ENCODE measurements at regions not wholly inside any gene's neighbourhood (a gene's known extent, or its start where the extent isn't known, plus 50 kb on each side); places are given as distances from the start of the nearest gene placed in this dataset.

GRCh38 chr9:7405924-7406604, 393.5 kb downstream of the DMAC1 start:
- Histone ChIP-seq H3K27me3 (no peaks in the 10 kb centered on the region), H3K27ac (no peak overlapping the region), H3K4me3 (no peak overlapping the region), H3K4me1 (no peaks in the 10 kb centered on the region), H3K36me3 (no peaks in the 10 kb centered on the region), H3K9me3 (no peaks in the 10 kb centered on the region)
- DNase-seq (ENCODE audit: low spot score in 2 of 2), result no peak
- 86% methylated on average over 4 of the region's 4 CpGs for WGBS
- TF ChIP-seq CTCF (IDR thresholded peaks at IDR 0.05), result no peak
- TF ChIP-seq EP300 (IDR thresholded peaks at IDR 0.05), result no peak
- no peak for TF ChIP-seq POLR2AphosphoS5 (IDR thresholded peaks at IDR 0.05)
- no peak for TF ChIP-seq POLR2A (IDR thresholded peaks at IDR 0.05)

- Histone ChIP-seq H3K27ac (no peak overlapping the region), H3K27me3 (no peaks in the 10 kb centered on the region), H3K4me1 (no peaks in the 10 kb centered on the region), H3K4me3 (no peak overlapping the region), H3K9me3 (no peaks in the 10 kb centered on the region), H3K36me3 (no peaks in the 10 kb centered on the region)
- WGBS, result 63% methylated on average over 7 of the region's 7 CpGs
- no peak for DNase-seq (ENCODE audit: low spot score in 2 of 2)
- no peak for TF ChIP-seq CTCF (IDR thresholded peaks at IDR 0.05)
- no peak for TF ChIP-seq POLR2AphosphoS5 (IDR thresholded peaks at IDR 0.05)
- no peak for TF ChIP-seq EP300 (IDR thresholded peaks at IDR 0.05)
- no peak for TF ChIP-seq POLR2A (IDR thresholded peaks at IDR 0.05)
Observed at GRCh38 chr9:7403839-7404487, 395.6 kb downstream of the DMAC1 start.

- TF ChIP-seq POLR2AphosphoS5 (IDR thresholded peaks at IDR 0.05) (no peak), EP300 (IDR thresholded peaks at IDR 0.05) (no peak), POLR2A (IDR thresholded peaks at IDR 0.05) (no peak), CTCF (IDR thresholded peaks at IDR 0.05) (no peak)
- no peak overlapping the region for H3K27ac ChIP-seq
- H3K9me3 ChIP-seq, result no peaks in the 10 kb centered on the region
- no peaks in the 10 kb centered on the region for H3K36me3 ChIP-seq
- H3K27me3 ChIP-seq, result no peaks in the 10 kb centered on the region
- no peaks in the 10 kb centered on the region for H3K4me1 ChIP-seq
- no peak for DNase-seq (ENCODE audit: low spot score in 2 of 2)
- H3K4me3 ChIP-seq, result no peak overlapping the region
Observed at GRCh38 chr9:7403028-7403389, 396.6 kb downstream of the DMAC1 start.

GRCh38 chr9:7402334-7403027, 397.1 kb downstream of the DMAC1 start:
- Histone ChIP-seq H3K27me3 (no peaks in the 10 kb centered on the region), H3K9me3 (no peaks in the 10 kb centered on the region), H3K36me3 (no peaks in the 10 kb centered on the region), H3K4me1 (no peaks in the 10 kb centered on the region), H3K4me3 (no peak overlapping the region), H3K27ac (no peak overlapping the region)
- 34% methylated on average over 2 of the region's 2 CpGs for WGBS
- no peak for DNase-seq (ENCODE audit: low spot score in 2 of 2)
- TF ChIP-seq POLR2A (IDR thresholded peaks at IDR 0.05) (no peak), POLR2AphosphoS5 (IDR thresholded peaks at IDR 0.05) (no peak), CTCF (IDR thresholded peaks at IDR 0.05) (no peak), EP300 (IDR thresholded peaks at IDR 0.05) (no peak)

- 89% methylated on average over 2 of the region's 2 CpGs for WGBS
Observed at GRCh38 chr9:7401116-7401515, 398.5 kb downstream of the DMAC1 start.

More at GRCh38 chr9:7401116-7401515, 398.5 kb downstream of the DMAC1 start:
- no peaks in the 10 kb centered on the region for H3K36me3 ChIP-seq
- H3K4me1 ChIP-seq, result no peaks in the 10 kb centered on the region
- TF ChIP-seq EP300 (IDR thresholded peaks at IDR 0.05), result no peak
- TF ChIP-seq POLR2AphosphoS5 (IDR thresholded peaks at IDR 0.05), result no peak
- no peak for TF ChIP-seq CTCF (IDR thresholded peaks at IDR 0.05)
- TF ChIP-seq POLR2A (IDR thresholded peaks at IDR 0.05), result no peak
- no peak overlapping the region for H3K4me3 ChIP-seq
- no peak overlapping the region for H3K27ac ChIP-seq
- DNase-seq (ENCODE audit: low spot score in 2 of 2), result no peak
- no peaks in the 10 kb centered on the region for H3K27me3 ChIP-seq
- no peaks in the 10 kb centered on the region for H3K9me3 ChIP-seq
